ENCODE measurements at regions not wholly inside any gene's neighbourhood (a gene's known extent, or its start where the extent isn't known, plus 50 kb on each side); places are given as distances from the start of the nearest gene placed in this dataset.

DNA sequence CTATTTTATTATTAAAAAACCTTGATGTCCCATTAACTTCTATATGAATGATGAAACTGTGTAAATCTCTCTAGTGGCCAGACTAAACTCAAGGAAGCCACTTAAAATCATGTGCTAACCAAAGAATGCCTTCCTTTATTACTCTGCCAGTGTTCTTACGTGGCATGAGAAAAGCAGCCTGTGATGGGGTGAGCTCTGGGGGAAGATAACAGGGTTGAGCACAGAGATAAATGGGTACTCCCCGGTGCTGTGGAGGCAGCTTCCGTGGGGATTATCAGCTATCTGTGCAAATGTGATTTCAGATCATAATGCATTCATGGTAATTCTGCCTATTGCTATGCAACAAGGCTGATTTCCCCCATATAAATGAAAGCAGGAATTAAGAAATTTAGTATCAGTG lies 181.3 kb downstream of the CAVIN4 start:
- ChIA-PET POLR2A (no interaction called here), CTCF (no interaction called here)
- H3K9me3 Mint-ChIP-seq, result peaks cover 14% of the 10 kb centered on the region
- TF ChIP-seq ZNF317 (CRISPR knock-in tag; IDR thresholded peaks at IDR 0.05; ENCODE audit: borderline replicate concordance, low read depth) (no peak), ZNF138 (CRISPR knock-in tag; conservative IDR thresholded peaks at IDR 0.05) (no peak), NR3C1 (CRISPR knock-in tag; conservative IDR thresholded peaks at IDR 0.05; ENCODE audit: low read depth) (no peak), OVOL2 (CRISPR knock-in tag; IDR thresholded peaks at IDR 0.05; ENCODE audit: borderline replicate concordance) (no peak), TP53 (CRISPR knock-in tag; IDR thresholded peaks at IDR 0.05) (no peak), ZNF263 (CRISPR knock-in tag; IDR thresholded peaks at IDR 0.05; ENCODE audit: low read depth) (no peak), ZNF219 (CRISPR knock-in tag; IDR thresholded peaks at IDR 0.05; ENCODE audit: borderline replicate concordance) (no peak), SMAD4 (CRISPR knock-in tag; IDR thresholded peaks at IDR 0.05) (no peak), GTF2I (CRISPR knock-in tag; conservative IDR thresholded peaks at IDR 0.05) (no peak), GABPB1 (CRISPR knock-in tag; IDR thresholded peaks at IDR 0.05) (no peak), CREM (CRISPR knock-in tag; IDR thresholded peaks at IDR 0.05) (no peak), NR1H2 (CRISPR knock-in tag; IDR thresholded peaks at IDR 0.05) (no peak)
- TF ChIP-seq, protein P1, sequence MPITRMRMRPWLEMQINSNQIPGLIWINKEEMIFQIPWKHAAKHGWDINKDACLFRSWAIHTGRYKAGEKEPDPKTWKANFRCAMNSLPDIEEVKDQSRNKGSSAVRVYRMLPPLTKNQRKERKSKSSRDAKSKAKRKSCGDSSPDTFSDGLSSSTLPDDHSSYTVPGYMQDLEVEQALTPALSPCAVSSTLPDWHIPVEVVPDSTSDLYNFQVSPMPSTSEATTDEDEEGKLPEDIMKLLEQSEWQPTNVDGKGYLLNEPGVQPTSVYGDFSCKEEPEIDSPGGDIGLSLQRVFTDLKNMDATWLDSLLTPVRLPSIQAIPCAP (CRISPR knock-in tag; IDR thresholded peaks at IDR 0.05), result no peak
- TF ChIP-seq, protein P2, sequence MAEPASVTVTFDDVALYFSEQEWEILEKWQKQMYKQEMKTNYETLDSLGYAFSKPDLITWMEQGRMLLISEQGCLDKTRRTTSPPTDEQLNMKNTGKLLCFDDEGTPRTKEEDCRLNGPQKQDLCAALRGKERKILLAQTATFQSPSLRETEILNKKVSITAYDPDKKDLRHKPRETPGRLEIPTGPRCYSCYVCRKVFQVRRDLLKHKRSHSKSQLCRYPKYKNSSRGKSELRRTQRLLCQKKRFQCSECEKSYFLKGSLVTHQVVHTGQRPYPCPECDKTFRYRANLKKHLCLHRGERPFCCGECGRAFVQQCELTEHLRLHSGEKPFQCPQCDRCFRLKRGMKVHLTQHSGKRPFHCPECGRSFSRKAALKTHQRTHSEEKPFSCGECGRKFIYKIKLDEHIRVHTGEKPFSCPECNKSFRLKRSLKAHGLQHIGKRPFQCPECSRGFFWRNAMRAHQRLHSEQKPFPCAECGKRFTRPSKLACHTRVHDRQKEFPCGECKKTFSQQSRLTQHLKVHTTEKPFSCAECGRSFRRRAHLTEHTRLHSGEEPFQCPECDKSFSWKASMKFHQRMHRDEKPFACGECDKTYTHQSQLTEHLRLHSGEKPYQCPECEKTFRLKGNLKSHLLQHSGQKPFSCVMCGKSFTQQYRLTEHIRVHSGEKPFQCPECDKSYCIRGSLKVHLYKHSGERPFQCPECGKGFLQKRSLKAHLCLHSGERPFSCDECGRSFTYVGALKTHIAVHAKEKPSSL (CRISPR knock-in tag; conservative IDR thresholded peaks at IDR 0.05), result no peak
- TF ChIP-seq, protein P3, sequence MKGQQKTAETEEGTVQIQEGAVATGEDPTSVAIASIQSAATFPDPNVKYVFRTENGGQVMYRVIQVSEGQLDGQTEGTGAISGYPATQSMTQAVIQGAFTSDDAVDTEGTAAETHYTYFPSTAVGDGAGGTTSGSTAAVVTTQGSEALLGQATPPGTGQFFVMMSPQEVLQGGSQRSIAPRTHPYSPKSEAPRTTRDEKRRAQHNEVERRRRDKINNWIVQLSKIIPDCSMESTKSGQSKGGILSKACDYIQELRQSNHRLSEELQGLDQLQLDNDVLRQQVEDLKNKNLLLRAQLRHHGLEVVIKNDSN (CRISPR knock-in tag; IDR thresholded peaks at IDR 0.05), result no peak
- TF ChIP-seq, protein P4, sequence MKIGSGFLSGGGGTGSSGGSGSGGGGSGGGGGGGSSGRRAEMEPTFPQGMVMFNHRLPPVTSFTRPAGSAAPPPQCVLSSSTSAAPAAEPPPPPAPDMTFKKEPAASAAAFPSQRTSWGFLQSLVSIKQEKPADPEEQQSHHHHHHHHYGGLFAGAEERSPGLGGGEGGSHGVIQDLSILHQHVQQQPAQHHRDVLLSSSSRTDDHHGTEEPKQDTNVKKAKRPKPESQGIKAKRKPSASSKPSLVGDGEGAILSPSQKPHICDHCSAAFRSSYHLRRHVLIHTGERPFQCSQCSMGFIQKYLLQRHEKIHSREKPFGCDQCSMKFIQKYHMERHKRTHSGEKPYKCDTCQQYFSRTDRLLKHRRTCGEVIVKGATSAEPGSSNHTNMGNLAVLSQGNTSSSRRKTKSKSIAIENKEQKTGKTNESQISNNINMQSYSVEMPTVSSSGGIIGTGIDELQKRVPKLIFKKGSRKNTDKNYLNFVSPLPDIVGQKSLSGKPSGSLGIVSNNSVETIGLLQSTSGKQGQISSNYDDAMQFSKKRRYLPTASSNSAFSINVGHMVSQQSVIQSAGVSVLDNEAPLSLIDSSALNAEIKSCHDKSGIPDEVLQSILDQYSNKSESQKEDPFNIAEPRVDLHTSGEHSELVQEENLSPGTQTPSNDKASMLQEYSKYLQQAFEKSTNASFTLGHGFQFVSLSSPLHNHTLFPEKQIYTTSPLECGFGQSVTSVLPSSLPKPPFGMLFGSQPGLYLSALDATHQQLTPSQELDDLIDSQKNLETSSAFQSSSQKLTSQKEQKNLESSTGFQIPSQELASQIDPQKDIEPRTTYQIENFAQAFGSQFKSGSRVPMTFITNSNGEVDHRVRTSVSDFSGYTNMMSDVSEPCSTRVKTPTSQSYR (CRISPR knock-in tag; IDR thresholded peaks at IDR 0.05), result no peak
- TF ChIP-seq, protein P5, sequence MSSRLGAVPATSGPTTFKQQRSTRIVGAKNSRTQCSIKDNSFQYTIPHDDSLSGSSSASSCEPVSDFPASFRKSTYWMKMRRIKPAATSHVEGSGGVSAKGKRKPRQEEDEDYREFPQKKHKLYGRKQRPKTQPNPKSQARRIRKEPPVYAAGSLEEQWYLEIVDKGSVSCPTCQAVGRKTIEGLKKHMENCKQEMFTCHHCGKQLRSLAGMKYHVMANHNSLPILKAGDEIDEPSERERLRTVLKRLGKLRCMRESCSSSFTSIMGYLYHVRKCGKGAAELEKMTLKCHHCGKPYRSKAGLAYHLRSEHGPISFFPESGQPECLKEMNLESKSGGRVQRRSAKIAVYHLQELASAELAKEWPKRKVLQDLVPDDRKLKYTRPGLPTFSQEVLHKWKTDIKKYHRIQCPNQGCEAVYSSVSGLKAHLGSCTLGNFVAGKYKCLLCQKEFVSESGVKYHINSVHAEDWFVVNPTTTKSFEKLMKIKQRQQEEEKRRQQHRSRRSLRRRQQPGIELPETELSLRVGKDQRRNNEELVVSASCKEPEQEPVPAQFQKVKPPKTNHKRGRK (CRISPR knock-in tag; IDR thresholded peaks at IDR 0.05; ENCODE audit: borderline replicate concordance), result no peak
- no peak for ATAC-seq
- DNase-seq (ENCODE audit: low spot score), result no peak
- no peaks in the 10 kb centered on the region for H3K4me1 Mint-ChIP-seq
- peaks cover under 1% of the 10 kb centered on the region; the same call in 1 of the 2 replicates for H3K36me3 Mint-ChIP-seq
- H3K4me3 Mint-ChIP-seq, result no peak overlapping the region
- H3K27me3 Mint-ChIP-seq (ENCODE audit: low read depth), result no peaks in the 10 kb centered on the region
- no peak overlapping the region for H3K27ac Mint-ChIP-seq

DNA sequence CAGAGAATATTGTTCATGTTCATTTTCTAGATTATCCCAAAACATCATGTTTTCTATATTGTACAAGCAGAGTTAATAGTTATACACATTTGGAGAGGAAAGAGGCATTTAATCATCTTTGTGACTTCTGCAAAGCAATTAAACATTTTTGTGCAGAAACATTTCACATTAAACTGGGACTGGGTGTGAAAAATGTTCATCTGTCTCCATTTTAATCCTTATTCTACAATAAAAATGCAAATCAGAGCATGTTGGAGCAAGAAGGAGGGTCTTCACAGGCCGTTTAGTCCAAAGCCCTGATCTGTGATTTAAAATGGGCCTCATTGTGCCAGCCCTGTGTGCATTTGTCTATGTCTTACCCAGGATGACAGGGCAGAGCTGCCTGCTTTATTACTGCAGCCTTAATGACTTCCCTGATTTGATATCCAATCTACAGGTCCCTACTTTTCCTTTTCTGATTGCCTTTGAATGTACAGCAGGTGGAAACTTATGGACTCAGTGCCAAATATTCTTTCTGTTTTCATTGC lies 183.5 kb downstream of the CAVIN4 start:
- Mint-ChIP-seq H3K4me1 (no peaks in the 10 kb centered on the region), H3K4me3 (no peak overlapping the region), H3K27me3 (ENCODE audit: low read depth) (no peaks in the 10 kb centered on the region), H3K9me3 (peaks cover 13% of the 10 kb centered on the region), H3K36me3 (no peaks in the 10 kb centered on the region), H3K27ac (no peak overlapping the region)
- CTCF ChIA-PET, result no interaction called here
- no peak for TF ChIP-seq GRHL2 (CRISPR knock-in tag; IDR thresholded peaks at IDR 0.05; ENCODE audit: insufficient replicate concordance, severe bottlenecking)
- no peak for TF ChIP-seq ZNF263 (CRISPR knock-in tag; IDR thresholded peaks at IDR 0.05; ENCODE audit: low read depth)
- no peak for TF ChIP-seq NFE2L1 (CRISPR knock-in tag; IDR thresholded peaks at IDR 0.05)
- TF ChIP-seq, protein P6, sequence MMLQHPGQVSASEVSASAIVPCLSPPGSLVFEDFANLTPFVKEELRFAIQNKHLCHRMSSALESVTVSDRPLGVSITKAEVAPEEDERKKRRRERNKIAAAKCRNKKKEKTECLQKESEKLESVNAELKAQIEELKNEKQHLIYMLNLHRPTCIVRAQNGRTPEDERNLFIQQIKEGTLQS (CRISPR knock-in tag; conservative IDR thresholded peaks at IDR 0.05), result no peak
- TF ChIP-seq, protein P7, sequence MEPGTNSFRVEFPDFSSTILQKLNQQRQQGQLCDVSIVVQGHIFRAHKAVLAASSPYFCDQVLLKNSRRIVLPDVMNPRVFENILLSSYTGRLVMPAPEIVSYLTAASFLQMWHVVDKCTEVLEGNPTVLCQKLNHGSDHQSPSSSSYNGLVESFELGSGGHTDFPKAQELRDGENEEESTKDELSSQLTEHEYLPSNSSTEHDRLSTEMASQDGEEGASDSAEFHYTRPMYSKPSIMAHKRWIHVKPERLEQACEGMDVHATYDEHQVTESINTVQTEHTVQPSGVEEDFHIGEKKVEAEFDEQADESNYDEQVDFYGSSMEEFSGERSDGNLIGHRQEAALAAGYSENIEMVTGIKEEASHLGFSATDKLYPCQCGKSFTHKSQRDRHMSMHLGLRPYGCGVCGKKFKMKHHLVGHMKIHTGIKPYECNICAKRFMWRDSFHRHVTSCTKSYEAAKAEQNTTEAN (CRISPR knock-in tag; IDR thresholded peaks at IDR 0.05), result no peak
- TF ChIP-seq ZNF416 (CRISPR knock-in tag; IDR thresholded peaks at IDR 0.05), result no peak
- no peak for TF ChIP-seq SOX15 (CRISPR knock-in tag; IDR thresholded peaks at IDR 0.05)
- TF ChIP-seq ZNF396 (CRISPR knock-in tag; IDR thresholded peaks at IDR 0.05; ENCODE audit: borderline replicate concordance), result no peak
- no peak for TF ChIP-seq NFATC4 (CRISPR knock-in tag; IDR thresholded peaks at IDR 0.05)
- TF ChIP-seq MYBL2 (CRISPR knock-in tag; IDR thresholded peaks at IDR 0.05), result no peak
- DNase-seq (ENCODE audit: low spot score), result no peak
- POLR2A ChIA-PET, result no interaction called here
- no peak for ATAC-seq

Measured in WTC11 (cell line).